Renal cortical epithelial cell (primary cell): ENCODE measurements at regions not wholly inside any gene's neighbourhood (a gene's known extent, or its start where the extent isn't known, plus 50 kb on each side); places are given as distances from the start of the nearest gene placed in this dataset.
"Not testable (repeated sequence)": the region's sequence is repeated elsewhere in the genome, so short reads cannot be mapped to it uniquely, and the experiment has no call there.

Experiments
- DNase-seq: peaks from one replicate; pipeline ENCODE4 v3.0.0-alpha.2; 2011; ENCODE audit warnings: low read depth

GRCh38 chr6:14217728-14218518, 100.4 kb downstream of the CD83 start:
- no peak for DNase-seq

GRCh38 chr6:14218519-14218800, 100.9 kb downstream of the CD83 start:
- DNase-seq = peak; percentile 76

- no peak for DNase-seq
These were observed 104.2 kb downstream of the CD83 start for GRCh38 chr6:14221564-14222279.

- DNase-seq = no peak
These were observed 105.4 kb downstream of the CD83 start for GRCh38 chr6:14222956-14223355.

GRCh38 chr6:14224359-14225103, 107.0 kb downstream of the CD83 start:
- DNase-seq = no peak

GRCh38 chr6:14226051-14226660, 108.6 kb downstream of the CD83 start:
- no peak for DNase-seq

GRCh38 chr6:14228571-14228970, 111.0 kb downstream of the CD83 start:
- peak; percentile 82 for DNase-seq

- peak; percentile 96 for DNase-seq
These were observed 113.5 kb downstream of the CD83 start for GRCh38 chr6:14231071-14231483.

- DNase-seq = no peak
These were observed 114.1 kb downstream of the CD83 start for GRCh38 chr6:14231501-14232280.

GRCh38 chr6:14232889-14233288, 115.3 kb downstream of the CD83 start:
- no peak for DNase-seq

GRCh38 chr6:14235653-14236356, 118.2 kb downstream of the CD83 start:
- no peak for DNase-seq

- DNase-seq = no peak
These were observed 121.5 kb downstream of the CD83 start for GRCh38 chr6:14239097-14239496.

GRCh38 chr6:14240411-14241166, 123.0 kb downstream of the CD83 start:
- DNase-seq = no peak

GRCh38 chr6:14241255-14242070, 123.9 kb downstream of the CD83 start:
- DNase-seq = no peak

GRCh38 chr6:14242912-14243311, 125.3 kb downstream of the CD83 start:
- DNase-seq = not testable (repeated sequence)

- no peak for DNase-seq
These were observed 126.0 kb downstream of the CD83 start for GRCh38 chr6:14243597-14243996.

GRCh38 chr6:14246876-14247275, 129.3 kb downstream of the CD83 start:
- no peak for DNase-seq

GRCh38 chr6:14250573-14250972, 133.0 kb downstream of the CD83 start:
- DNase-seq = no peak

GRCh38 chr6:14252271-14252850, 134.8 kb downstream of the CD83 start:
- DNase-seq = no peak
